DND-41 (cell line): ENCODE measurements at regions not wholly inside any gene's neighbourhood (a gene's known extent, or its start where the extent isn't known, plus 50 kb on each side); places are given as distances from the start of the nearest gene placed in this dataset.

Source experiments
- ATAC-seq: fragments of 200-7000 bp; cut with Tn5 transposase; 3 replicates; pipeline ENCODE4 v1.9.1; 2021; ENCODE audit warnings: low read depth; ENCODE audit not compliant: insufficient read depth
- DNase-seq: peaks from one replicate; pipeline ENCODE4 v3.0.0-alpha.2; 2020
- H2AFZ ChIP-seq: 2 replicates; pipeline ENCODE4 v1.6.0; 2012; ENCODE audit warnings: low read depth, low read length
- H3K27ac ChIP-seq: 2 replicates; pipeline ENCODE4 v1.5.1; 2012; ENCODE audit warnings: low read length, inconsistent platforms
- H3K27me3 ChIP-seq: fragments of 200-600 bp; sonication (generic); 2 replicates; pipeline ENCODE4 v1.6.0; 2012; ENCODE audit warnings: low read length, mild to moderate bottlenecking, inconsistent platforms; ENCODE audit not compliant: insufficient read depth, poor library complexity
- H3K36me3 ChIP-seq: 2 replicates; pipeline ENCODE4 v1.5.1; 2012; ENCODE audit warnings: low read length, inconsistent platforms; ENCODE audit not compliant: insufficient read depth
- H3K4me1 ChIP-seq: 2 replicates; pipeline ENCODE4 v1.5.1; 2012; ENCODE audit warnings: mild to moderate bottlenecking, low read length; ENCODE audit not compliant: insufficient read depth
- H3K4me2 ChIP-seq: 2 replicates; pipeline ENCODE4 v1.6.0; 2012; ENCODE audit warnings: mild to moderate bottlenecking, moderate library complexity, low read length, inconsistent platforms; ENCODE audit not compliant: insufficient read depth
- H3K4me3 ChIP-seq, 2 experiments: fragments of 200-600 bp in 1 of 2; shearing (Covaris generic) in 1 of 2; 2 replicates each; pipeline ENCODE4 v1.5.1; 2012 to 2016; ENCODE audit warnings: inconsistent platforms in 2 of 2, low read length in 2 of 2, mild to moderate bottlenecking in 2 of 2, low read depth in 1 of 2, moderate library complexity in 1 of 2
- H3K79me2 ChIP-seq: 2 replicates; pipeline ENCODE4 v1.6.0; 2012; ENCODE audit warnings: low read length, inconsistent platforms; ENCODE audit not compliant: insufficient read depth
- H3K9ac ChIP-seq: 2 replicates; pipeline ENCODE4 v1.6.0; 2012; ENCODE audit warnings: low read depth, mild to moderate bottlenecking, inconsistent platforms, low read length, moderate library complexity
- H3K9me3 ChIP-seq: 2 replicates; pipeline ENCODE4 v1.5.1; 2012; ENCODE audit warnings: low read length, moderate library complexity, mild to moderate bottlenecking, inconsistent platforms; ENCODE audit not compliant: insufficient read depth, severe bottlenecking
- H4K20me1 ChIP-seq: 2 replicates; pipeline ENCODE4 v1.6.0; 2012; ENCODE audit warnings: low read length; ENCODE audit not compliant: insufficient read depth
- EZH2 ChIP-seq: IDR thresholded peaks from 3 replicates; pipeline ENCODE4 v1.6.1; 2012; ENCODE audit warnings: borderline replicate concordance, low read depth, mild to moderate bottlenecking, moderate library complexity, low read length, inconsistent platforms; ENCODE audit not compliant: severe bottlenecking
- TF ChIP-seq, protein P1 (sequence below): IDR thresholded peaks from 2 replicates; pipeline ENCODE4 v1.5.1; 2012; ENCODE audit warnings: borderline replicate concordance, low read length, moderate library complexity, mild to moderate bottlenecking; ENCODE audit not compliant: poor library complexity, severe bottlenecking; ENCODE audit errors: extremely low read depth

- H3K4me1 ChIP-seq: peaks cover 12% of the 10 kb centered on the region
- H3K4me3 ChIP-seq: no peak overlapping the region
- H3K9me3 ChIP-seq: no peaks in the 10 kb centered on the region
- no peak for ATAC-seq
- no peak overlapping the region for H3K4me2 ChIP-seq
- H3K9ac ChIP-seq: no peak overlapping the region
- H2AFZ ChIP-seq: no peak overlapping the region
- TF ChIP-seq, protein P1, sequence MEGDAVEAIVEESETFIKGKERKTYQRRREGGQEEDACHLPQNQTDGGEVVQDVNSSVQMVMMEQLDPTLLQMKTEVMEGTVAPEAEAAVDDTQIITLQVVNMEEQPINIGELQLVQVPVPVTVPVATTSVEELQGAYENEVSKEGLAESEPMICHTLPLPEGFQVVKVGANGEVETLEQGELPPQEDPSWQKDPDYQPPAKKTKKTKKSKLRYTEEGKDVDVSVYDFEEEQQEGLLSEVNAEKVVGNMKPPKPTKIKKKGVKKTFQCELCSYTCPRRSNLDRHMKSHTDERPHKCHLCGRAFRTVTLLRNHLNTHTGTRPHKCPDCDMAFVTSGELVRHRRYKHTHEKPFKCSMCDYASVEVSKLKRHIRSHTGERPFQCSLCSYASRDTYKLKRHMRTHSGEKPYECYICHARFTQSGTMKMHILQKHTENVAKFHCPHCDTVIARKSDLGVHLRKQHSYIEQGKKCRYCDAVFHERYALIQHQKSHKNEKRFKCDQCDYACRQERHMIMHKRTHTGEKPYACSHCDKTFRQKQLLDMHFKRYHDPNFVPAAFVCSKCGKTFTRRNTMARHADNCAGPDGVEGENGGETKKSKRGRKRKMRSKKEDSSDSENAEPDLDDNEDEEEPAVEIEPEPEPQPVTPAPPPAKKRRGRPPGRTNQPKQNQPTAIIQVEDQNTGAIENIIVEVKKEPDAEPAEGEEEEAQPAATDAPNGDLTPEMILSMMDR: no peak
- TF ChIP-seq EZH2: no peak
- H3K27me3 ChIP-seq: no peaks in the 10 kb centered on the region
- DNase-seq: no peak
- H3K36me3 ChIP-seq: no peaks in the 10 kb centered on the region
- no peaks in the 10 kb centered on the region for H3K79me2 ChIP-seq
- no peaks in the 10 kb centered on the region for H4K20me1 ChIP-seq
- H3K27ac ChIP-seq: no peak overlapping the region
Measured at GRCh38 chr4:95603393-95603792, 54.6 kb upstream of the UNC5C start.

- Histone ChIP-seq H3K27me3 (no peaks in the 10 kb centered on the region), H3K79me2 (no peaks in the 10 kb centered on the region), H4K20me1 (no peaks in the 10 kb centered on the region), H3K4me3 (no peak overlapping the region), H3K9me3 (no peaks in the 10 kb centered on the region), H3K9ac (no peak overlapping the region), H3K36me3 (no peaks in the 10 kb centered on the region), H3K27ac (no peak overlapping the region), H3K4me2 (no peak overlapping the region), H3K4me1 (peaks cover 12% of the 10 kb centered on the region), H2AFZ (no peak overlapping the region)
- DNase-seq (no peak), ATAC-seq (no peak)
- TF ChIP-seq EZH2: no peak
Measured at GRCh38 chr4:95602872-95603271, 54.1 kb upstream of the UNC5C start.

GRCh38 chr4:95601356-95601755 is 52.6 kb upstream of the UNC5C start:
- Histone ChIP-seq H3K9ac (no peak overlapping the region), H3K4me3 (no peak overlapping the region), H3K4me2 (no peak overlapping the region), H4K20me1 (no peaks in the 10 kb centered on the region), H3K4me1 (peaks cover 12% of the 10 kb centered on the region), H2AFZ (peak overlapping the region; percentile 37), H3K79me2 (no peaks in the 10 kb centered on the region), H3K9me3 (no peaks in the 10 kb centered on the region), H3K27ac (peak overlapping the region; percentile 33; the same call in 1 of the 2 replicates), H3K36me3 (no peaks in the 10 kb centered on the region), H3K27me3 (no peaks in the 10 kb centered on the region)
- ATAC-seq (peak; percentile 63; the same call in 2 of the 3 replicates), DNase-seq (no peak)
- TF ChIP-seq, protein P1: no peak
- no peak for TF ChIP-seq EZH2

DNA sequence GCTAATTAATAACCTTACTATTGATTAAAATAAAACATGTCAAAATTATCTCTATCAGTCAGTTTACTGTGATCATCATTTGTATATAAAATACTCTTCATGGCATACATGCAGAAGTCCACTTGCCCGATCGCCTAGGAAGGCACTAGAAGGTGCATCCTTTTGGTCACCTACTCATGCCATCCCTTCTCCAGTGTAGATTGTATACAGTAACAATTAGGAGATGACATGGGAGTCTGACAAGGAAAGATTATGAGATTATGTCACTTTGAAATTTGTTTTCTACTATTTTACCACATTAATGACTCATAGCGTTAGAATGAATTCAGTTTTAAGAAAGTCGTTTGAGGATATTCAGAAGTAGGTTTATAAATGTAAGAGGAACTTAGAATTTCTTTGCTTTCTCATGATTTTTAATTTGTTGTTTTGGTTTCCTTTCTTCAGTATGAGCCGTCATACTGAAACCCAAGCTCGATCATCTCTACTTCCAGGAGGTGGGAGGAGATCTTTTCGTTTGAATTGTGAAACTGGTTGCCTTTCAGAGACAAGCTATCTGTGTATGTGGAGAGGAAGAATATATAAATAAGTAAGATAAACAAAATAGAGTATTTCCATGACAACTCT is 51.1 kb upstream of the UNC5C start:
- H3K36me3 ChIP-seq: no peaks in the 10 kb centered on the region
- ATAC-seq: no peak

More for the DNA sequence above, 51.1 kb upstream of the UNC5C start:
- no peak overlapping the region for H3K4me2 ChIP-seq
- no peak for DNase-seq
- TF ChIP-seq EZH2: no peak
- TF ChIP-seq, protein P1: no peak
- H4K20me1 ChIP-seq: no peaks in the 10 kb centered on the region
- H3K79me2 ChIP-seq: no peaks in the 10 kb centered on the region
- H2AFZ ChIP-seq: no peak overlapping the region
- H3K4me3 ChIP-seq: no peak overlapping the region
- H3K27me3 ChIP-seq: no peaks in the 10 kb centered on the region
- peaks cover 12% of the 10 kb centered on the region for H3K4me1 ChIP-seq
- no peaks in the 10 kb centered on the region for H3K9me3 ChIP-seq
- H3K9ac ChIP-seq: no peak overlapping the region
- no peak overlapping the region for H3K27ac ChIP-seq
